Ovary (tissue), 7 donors: ENCODE measurements at regions not wholly inside any gene's neighbourhood (a gene's known extent, or its start where the extent isn't known, plus 50 kb on each side); places are given as distances from the start of the nearest gene placed in this dataset.
"Not testable (repeated sequence)": the region's sequence is repeated elsewhere in the genome, so short reads cannot be mapped to it uniquely, and the experiment has no call there.

Experiments
- DNase-seq, 5 donors: peaks; one replicate each; pipeline ENCODE4 v3.0.0-alpha.2; 2019 to 2020
- H3K27ac ChIP-seq, 2 donors: fragments of 200-600 bp; one replicate each; pipeline versions ENCODE4 v1.5.1 to v1.8.0; 2019 to 2022
- H3K27me3 ChIP-seq: fragments of 200-600 bp; one replicate; pipeline ENCODE4 v1.8.0; 2022
- H3K36me3 ChIP-seq: fragments of 200-600 bp; sonication (generic); one replicate; pipeline ENCODE4 v1.5.1; 2019
- H3K4me1 ChIP-seq: one replicate; pipeline ENCODE4 v1.8.1; 2013; ENCODE audit warnings: mild to moderate bottlenecking, moderate library complexity; ENCODE audit not compliant: insufficient read depth
- H3K4me3 ChIP-seq: fragments of 200-600 bp; sonication (generic); one replicate; pipeline ENCODE4 v1.5.1; 2017
- H3K9me3 ChIP-seq, 2 donors: fragments of 200-600 bp in 1 of 2; sonication (generic) in 1 of 2; one replicate each; pipeline versions ENCODE4 v1.5.1 to v1.8.1; 2013 to 2019; ENCODE audit warnings: mild to moderate bottlenecking in 1 of 2, moderate library complexity in 1 of 2
- EP300 ChIP-seq: sonication (generic); formaldehyde crosslinking; IDR thresholded peaks from one replicate; pipeline ENCODE4 v1.6.1; 2017; ENCODE audit warnings: antibody characterized with exemption
- POLR2A ChIP-seq: fragments of 450-650 bp; IDR thresholded peaks from one replicate; pipeline ENCODE4 v1.6.1; 2017; ENCODE audit warnings: antibody characterized with exemption, mild to moderate bottlenecking, moderate library complexity
- WGBS, 3 donors: extraction: QIAGEN DNeasy Blood & Tissue Kit in 1 of 3; methylation state at CpG; one replicate each; pipeline versions ENCODE4 v1.1.5 to v1.1.7; 2013 to 2017; 5-methylcytosine and 5-hydroxymethylcytosine counted together
- intact Hi-C, 4 donors: fragments of 100-400 bp; cut with DNase I; formaldehyde crosslinking; loops; one replicate each; pipeline versions ENCODE4 v1.11.0 to v1.15.1; 2022 to 2023
- TF ChIP-seq, protein P1 (sequence below), 3 donors: fragments of 450-650 bp in 2 of 3; fragments of 200-600 bp in 1 of 3; IDR thresholded peaks; one replicate each; pipeline versions ENCODE4 v1.5.1 to v1.8.0; 2016 to 2022; ENCODE audit warnings: antibody characterized with exemption in 3 of 3, mild to moderate bottlenecking in 1 of 3
- donor health status: DM: no; HTN: no; CAD: no; lungs with moderate emphysema.
- donor health status: DM: no; HTN: no; CAD: no.
- donor health status: Bipolar disorder and iron deficiency.
- donor health status: DM: no; HTN: no; CAD: no.
- donor health status: DM: yes; HTN: yes; CAD: no.

DNA sequence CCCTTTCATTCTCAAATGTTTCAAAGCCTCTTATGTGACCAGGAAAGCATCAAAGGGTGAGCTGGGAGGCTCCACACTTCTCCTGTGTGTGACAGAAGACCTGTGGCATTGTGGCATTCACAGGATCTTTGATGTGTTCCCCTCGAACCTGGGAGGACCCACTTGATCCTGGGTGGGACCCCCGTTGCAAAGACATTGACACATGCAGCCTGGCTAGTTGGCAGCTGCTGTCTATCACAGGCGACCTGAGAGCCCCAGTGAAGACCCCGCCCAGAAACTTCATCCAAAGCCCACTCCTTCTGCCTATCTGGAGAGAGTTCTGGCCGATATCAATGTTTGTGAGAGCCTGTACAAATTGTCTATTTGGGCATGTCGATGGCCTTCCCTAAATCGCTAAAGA is 140.4 kb upstream of the ATP2B2 start:
- DNase-seq, result no peak
- Histone ChIP-seq H3K4me1 (no peaks in the 10 kb centered on the region), H3K9me3 (no peaks in the 10 kb centered on the region), H3K4me3 (no peak overlapping the region), H3K27ac (no peak overlapping the region), H3K36me3 (no peaks in the 10 kb centered on the region), H3K27me3 (no peaks in the 10 kb centered on the region)
- WGBS, 3 donors, result 37 to 54% (median 38%) methylated on average over 7 of the region's 7 CpGs
- intact Hi-C loops, result no loop called here
- TF ChIP-seq EP300 (no peak), POLR2A (no peak)
- TF ChIP-seq, protein P1, sequence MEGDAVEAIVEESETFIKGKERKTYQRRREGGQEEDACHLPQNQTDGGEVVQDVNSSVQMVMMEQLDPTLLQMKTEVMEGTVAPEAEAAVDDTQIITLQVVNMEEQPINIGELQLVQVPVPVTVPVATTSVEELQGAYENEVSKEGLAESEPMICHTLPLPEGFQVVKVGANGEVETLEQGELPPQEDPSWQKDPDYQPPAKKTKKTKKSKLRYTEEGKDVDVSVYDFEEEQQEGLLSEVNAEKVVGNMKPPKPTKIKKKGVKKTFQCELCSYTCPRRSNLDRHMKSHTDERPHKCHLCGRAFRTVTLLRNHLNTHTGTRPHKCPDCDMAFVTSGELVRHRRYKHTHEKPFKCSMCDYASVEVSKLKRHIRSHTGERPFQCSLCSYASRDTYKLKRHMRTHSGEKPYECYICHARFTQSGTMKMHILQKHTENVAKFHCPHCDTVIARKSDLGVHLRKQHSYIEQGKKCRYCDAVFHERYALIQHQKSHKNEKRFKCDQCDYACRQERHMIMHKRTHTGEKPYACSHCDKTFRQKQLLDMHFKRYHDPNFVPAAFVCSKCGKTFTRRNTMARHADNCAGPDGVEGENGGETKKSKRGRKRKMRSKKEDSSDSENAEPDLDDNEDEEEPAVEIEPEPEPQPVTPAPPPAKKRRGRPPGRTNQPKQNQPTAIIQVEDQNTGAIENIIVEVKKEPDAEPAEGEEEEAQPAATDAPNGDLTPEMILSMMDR (IDR thresholded peaks at IDR 0.05), result no peak

DNA sequence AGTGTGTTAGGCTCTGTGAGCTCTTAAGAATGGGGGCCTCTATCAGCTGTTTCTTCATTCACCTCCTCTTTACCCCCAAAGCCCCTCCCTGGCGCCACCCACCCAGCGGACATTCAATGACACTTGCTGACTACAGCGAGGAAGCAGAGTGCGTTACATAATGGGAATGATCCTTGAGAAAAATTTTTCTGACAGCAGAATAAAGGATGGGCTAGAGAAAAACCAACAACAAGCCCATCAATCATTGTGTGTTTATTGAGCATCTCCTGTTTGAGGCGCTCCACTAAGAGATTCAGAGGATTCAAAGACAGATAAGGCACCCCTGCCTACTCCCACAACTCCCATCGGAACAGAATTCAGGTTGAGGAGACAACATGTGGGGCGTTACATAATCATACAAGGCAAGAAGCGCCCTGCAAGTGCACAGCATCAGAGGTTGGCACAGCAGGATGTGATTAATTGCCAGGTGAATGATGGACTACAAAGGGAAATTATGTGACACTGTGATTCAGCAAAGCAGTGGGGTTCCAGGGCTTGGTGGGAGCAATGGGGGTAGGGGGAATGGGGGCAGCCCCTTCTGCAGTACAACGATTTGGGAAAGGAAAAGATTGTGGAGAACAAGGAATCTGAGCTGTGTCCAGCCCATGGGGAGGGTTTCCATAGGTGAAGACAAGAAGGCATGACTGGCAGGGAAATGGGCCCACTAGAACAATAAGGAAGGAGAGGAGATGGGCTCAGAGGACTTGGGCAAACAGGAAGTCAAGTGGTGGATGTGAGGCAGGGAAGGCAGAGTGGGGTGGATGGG is 141.3 kb upstream of the ATP2B2 start:
- Histone ChIP-seq H3K27me3 (no peaks in the 10 kb centered on the region), H3K27ac (no peak overlapping the region), H3K4me3 (no peak overlapping the region), H3K36me3 (no peaks in the 10 kb centered on the region), H3K4me1 (no peaks in the 10 kb centered on the region), H3K9me3 (no peaks in the 10 kb centered on the region)
- TF ChIP-seq, protein P1 (IDR thresholded peaks at IDR 0.05), result no peak
- TF ChIP-seq EP300 (no peak), POLR2A (no peak)
- intact Hi-C loops, result no loop called here
- DNase-seq, result no peak
- 59 to 65% (median 63%) methylated on average over 9 of the region's 9 CpGs for WGBS, 3 donors

DNA sequence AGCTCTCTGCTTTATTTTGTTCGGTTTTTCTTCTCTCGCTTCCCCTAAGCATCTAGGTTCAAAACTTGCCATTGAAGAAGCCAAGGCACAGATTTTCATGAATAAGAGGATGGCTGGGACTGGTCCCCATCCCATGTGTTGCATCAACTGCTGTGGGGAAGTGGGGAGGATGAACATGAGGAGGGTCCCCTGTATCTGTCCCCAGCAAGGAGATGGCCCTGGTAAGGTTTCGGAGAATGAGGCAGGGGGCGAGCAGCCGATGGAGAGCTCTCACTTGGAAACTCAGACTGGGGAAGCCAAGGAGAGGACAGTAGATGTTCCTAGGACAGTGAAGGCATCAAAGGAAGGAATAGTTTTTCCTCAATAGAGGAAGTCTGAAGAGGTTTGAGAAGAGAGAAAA is 142.0 kb upstream of the ATP2B2 start:
- no peaks in the 10 kb centered on the region for H3K4me1 ChIP-seq
- WGBS, 3 donors, result 81 to 89% (median 88%) methylated on average over 5 of the region's 5 CpGs
- H3K9me3 ChIP-seq, result no peaks in the 10 kb centered on the region
- no peak overlapping the region for H3K27ac ChIP-seq
- TF ChIP-seq, protein P1 (IDR thresholded peaks at IDR 0.05), result no peak
- TF ChIP-seq EP300 (no peak), POLR2A (no peak)
- no peak for DNase-seq
- no peaks in the 10 kb centered on the region for H3K36me3 ChIP-seq
- H3K27me3 ChIP-seq, result no peaks in the 10 kb centered on the region
- H3K4me3 ChIP-seq, result no peak overlapping the region
- intact Hi-C loops, result no loop called here

DNA sequence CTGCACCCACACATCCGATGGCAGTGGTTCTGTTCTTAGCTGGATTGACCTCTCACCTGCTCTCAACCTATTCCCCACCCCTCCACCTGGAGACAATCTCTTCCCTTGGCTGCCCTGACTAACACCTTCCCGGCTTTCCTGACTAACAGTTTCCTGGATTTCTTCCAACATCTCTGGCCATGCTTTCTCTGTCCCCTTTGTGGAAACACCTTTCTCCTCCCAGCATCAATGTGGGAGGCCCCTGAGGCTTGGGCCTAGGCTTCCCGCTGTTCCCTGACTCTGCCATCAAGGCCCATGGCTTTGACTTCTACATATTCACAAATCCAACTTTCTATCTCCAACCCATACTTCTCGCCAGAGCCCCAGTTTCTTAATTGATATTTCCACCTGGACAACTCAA is 142.8 kb upstream of the ATP2B2 start:
- DNase-seq, result no peak
- 52 to 63% (median 58%) methylated on average over 4 of the region's 4 CpGs for WGBS, 3 donors
- intact Hi-C loops, result no loop called here
- TF ChIP-seq, protein P1 (IDR thresholded peaks at IDR 0.05), result no peak
- TF ChIP-seq POLR2A (no peak), EP300 (no peak)
- no peaks in the 10 kb centered on the region for H3K9me3 ChIP-seq
- no peak overlapping the region for H3K4me3 ChIP-seq
- no peak overlapping the region for H3K27ac ChIP-seq
- no peaks in the 10 kb centered on the region for H3K27me3 ChIP-seq
- H3K36me3 ChIP-seq, result no peaks in the 10 kb centered on the region
- no peaks in the 10 kb centered on the region for H3K4me1 ChIP-seq

DNA sequence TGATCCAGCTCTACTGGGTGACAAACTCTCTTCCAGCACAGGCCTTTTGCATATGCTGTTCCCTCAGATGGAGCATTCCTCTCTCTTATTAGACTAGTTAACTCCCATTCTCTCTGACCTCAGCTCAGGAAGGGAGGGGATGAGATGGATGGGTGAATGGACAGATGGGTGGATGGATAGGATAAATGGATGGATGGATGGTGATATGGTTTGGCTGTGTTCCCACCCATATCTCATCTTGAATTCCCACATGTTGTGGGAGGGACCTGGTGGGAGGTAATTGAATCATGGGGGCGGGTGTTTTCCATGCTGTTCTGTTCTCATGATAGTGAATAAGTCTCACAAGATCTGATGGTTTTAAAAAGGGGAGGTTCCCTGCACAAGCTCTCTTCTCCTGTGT is 144.1 kb upstream of the ATP2B2 start:
- H3K4me1 ChIP-seq, intact Hi-C loops, DNase-seq, H3K36me3 ChIP-seq, H3K27me3 ChIP-seq, H3K27ac ChIP-seq, H3K9me3 ChIP-seq, H3K4me3 ChIP-seq: not testable (repeated sequence)
- 0 to 42% (median 32%) methylated on average over 1 of the region's 1 CpG for WGBS, 3 donors
